Lower lobe of right lung (tissue), 2 donors: ENCODE measurements at regions not wholly inside any gene's neighbourhood (a gene's known extent, or its start where the extent isn't known, plus 50 kb on each side); places are given as distances from the start of the nearest gene placed in this dataset.

Experiments used
- ATAC-seq, 2 donors: fragments of 200-7000 bp; cut with Tn5 transposase; one replicate each; pipeline ENCODE4 v1.9.1; 2020 to 2022; ENCODE audit warnings: mild to moderate bottlenecking in 2 of 2, moderate library complexity in 2 of 2
- DNase-seq: peaks from one replicate; pipeline ENCODE4 v3.0.0-alpha.2; 2020
- H3K27ac ChIP-seq: fragments of 200-600 bp; one replicate; pipeline ENCODE4 v1.8.0; 2022
- H3K27me3 ChIP-seq: fragments of 200-600 bp; one replicate; pipeline ENCODE4 v1.8.0; 2022; ENCODE audit warnings: low read depth
- H3K36me3 ChIP-seq: fragments of 200-600 bp; one replicate; pipeline ENCODE4 v1.8.0; 2022; ENCODE audit warnings: mild to moderate bottlenecking
- H3K4me1 ChIP-seq: fragments of 200-600 bp; one replicate; pipeline ENCODE4 v1.8.0; 2022
- H3K4me3 ChIP-seq: fragments of 200-600 bp; one replicate; pipeline ENCODE4 v1.8.0; 2022; ENCODE audit warnings: mild to moderate bottlenecking
- H3K9me3 ChIP-seq: fragments of 200-600 bp; one replicate; pipeline ENCODE4 v1.8.0; 2022
- intact Hi-C: fragments of 100-400 bp; cut with DNase I; formaldehyde crosslinking; loops from one replicate; pipeline ENCODE4 v1.11.0; 2022
- TF ChIP-seq, protein P1 (sequence below): fragments of 200-600 bp; IDR thresholded peaks from one replicate; pipeline ENCODE4 v1.8.0; 2022; ENCODE audit warnings: antibody characterized with exemption, mild to moderate bottlenecking
- donor health status: DM: no; HTN: yes; CAD: no; lungs with severe emphysema.

DNA sequence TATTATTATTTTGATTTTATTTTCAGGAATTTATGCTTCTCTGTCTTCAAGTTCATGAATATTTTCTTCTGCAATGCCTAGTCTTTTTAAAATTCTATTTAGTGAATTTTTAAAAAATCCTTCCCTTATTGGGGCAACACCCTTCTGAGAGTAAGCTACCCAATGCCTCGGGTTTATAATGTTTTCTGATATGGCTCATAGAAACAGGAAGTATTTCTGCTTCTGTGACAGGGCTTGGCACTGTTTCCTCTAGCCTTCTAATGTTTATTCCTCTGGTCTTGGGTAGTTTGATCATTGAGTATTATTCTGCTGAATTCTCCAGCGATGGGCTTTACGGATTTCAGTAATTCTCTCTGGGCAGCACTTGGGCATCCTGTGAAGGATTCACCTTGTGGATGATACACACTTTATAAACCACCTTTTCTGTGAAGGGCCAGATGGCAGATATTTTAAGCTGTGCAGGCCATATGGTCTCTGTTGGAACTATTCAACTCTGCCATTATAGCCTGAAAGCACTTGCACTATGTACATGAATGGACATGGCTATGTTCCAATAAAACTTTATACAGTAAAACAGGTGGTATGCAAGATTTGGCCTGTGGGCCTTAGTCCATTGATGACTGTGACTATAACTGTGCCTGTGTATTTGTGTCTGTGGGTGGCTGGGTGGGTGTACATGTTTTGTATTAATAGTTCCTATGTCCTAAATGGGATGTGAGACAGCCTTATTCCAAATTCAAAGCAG, 95.9 kb upstream of the FAT1 start:
- no peaks in the 10 kb centered on the region for H3K36me3 ChIP-seq
- intact Hi-C loops = no loop called here
- ATAC-seq (no peak), DNase-seq (no peak)
- TF ChIP-seq, protein P1, sequence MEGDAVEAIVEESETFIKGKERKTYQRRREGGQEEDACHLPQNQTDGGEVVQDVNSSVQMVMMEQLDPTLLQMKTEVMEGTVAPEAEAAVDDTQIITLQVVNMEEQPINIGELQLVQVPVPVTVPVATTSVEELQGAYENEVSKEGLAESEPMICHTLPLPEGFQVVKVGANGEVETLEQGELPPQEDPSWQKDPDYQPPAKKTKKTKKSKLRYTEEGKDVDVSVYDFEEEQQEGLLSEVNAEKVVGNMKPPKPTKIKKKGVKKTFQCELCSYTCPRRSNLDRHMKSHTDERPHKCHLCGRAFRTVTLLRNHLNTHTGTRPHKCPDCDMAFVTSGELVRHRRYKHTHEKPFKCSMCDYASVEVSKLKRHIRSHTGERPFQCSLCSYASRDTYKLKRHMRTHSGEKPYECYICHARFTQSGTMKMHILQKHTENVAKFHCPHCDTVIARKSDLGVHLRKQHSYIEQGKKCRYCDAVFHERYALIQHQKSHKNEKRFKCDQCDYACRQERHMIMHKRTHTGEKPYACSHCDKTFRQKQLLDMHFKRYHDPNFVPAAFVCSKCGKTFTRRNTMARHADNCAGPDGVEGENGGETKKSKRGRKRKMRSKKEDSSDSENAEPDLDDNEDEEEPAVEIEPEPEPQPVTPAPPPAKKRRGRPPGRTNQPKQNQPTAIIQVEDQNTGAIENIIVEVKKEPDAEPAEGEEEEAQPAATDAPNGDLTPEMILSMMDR = no peak
- H3K27me3 ChIP-seq = no peaks in the 10 kb centered on the region
- H3K27ac ChIP-seq = no peak overlapping the region
- H3K4me3 ChIP-seq = no peak overlapping the region
- no peaks in the 10 kb centered on the region for H3K9me3 ChIP-seq
- no peaks in the 10 kb centered on the region for H3K4me1 ChIP-seq

DNA sequence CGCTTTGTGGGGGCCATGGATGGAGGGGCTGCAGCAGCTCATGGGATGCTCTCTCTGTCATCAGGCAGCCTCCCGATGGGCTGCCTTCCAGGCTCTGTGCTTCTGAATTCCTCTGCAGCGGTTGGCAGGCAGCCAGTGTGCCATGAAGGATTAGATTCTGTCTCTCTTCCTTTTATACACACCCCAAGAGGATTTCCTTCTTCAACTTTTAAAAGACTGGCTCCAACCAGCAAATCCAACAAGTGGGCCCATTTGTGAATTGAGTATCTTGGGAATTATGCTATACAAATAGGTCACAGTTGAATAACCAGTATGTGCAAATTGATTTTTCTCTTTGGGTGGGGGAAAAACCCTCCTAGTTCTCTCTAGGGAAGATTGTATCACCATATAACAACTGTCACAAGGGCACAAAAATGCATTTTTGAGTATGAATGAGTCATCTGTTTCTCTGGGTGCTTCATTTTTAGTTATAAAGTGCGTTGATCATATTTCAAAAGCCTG, 96.8 kb upstream of the FAT1 start:
- intact Hi-C loops = no loop called here
- Histone ChIP-seq H3K4me3 (no peak overlapping the region), H3K27me3 (no peaks in the 10 kb centered on the region), H3K36me3 (no peaks in the 10 kb centered on the region), H3K4me1 (no peaks in the 10 kb centered on the region), H3K27ac (no peak overlapping the region), H3K9me3 (no peaks in the 10 kb centered on the region)
- DNase-seq (peak; percentile 48), ATAC-seq (no peak)
- TF ChIP-seq, protein P1 = no peak

DNA sequence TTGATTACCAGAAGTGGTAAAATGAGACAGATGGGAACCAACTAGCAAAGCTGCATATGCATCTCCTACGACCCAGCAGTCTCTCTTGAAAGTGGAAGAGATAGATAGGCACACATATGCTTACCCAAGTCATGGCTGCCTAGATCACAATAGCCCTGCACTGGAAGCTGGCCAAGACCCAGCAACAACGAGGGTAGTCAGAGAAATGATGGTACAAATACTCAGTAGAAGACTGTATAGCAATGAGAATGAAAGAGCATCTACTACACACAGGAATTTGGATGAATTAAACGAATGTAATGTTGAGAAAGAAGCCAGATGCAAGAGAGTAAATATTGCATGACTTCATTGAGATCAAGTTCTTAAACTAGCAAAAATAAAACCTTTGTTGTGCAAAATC, 100.3 kb upstream of the FAT1 start:
- Histone ChIP-seq H3K27me3 (no peaks in the 10 kb centered on the region), H3K36me3 (no peaks in the 10 kb centered on the region), H3K4me3 (no peak overlapping the region), H3K27ac (no peak overlapping the region), H3K4me1 (no peaks in the 10 kb centered on the region), H3K9me3 (no peaks in the 10 kb centered on the region)
- intact Hi-C loops = no loop called here
- TF ChIP-seq, protein P1 = no peak
- DNase-seq = no peak
- ATAC-seq = no peak

DNA sequence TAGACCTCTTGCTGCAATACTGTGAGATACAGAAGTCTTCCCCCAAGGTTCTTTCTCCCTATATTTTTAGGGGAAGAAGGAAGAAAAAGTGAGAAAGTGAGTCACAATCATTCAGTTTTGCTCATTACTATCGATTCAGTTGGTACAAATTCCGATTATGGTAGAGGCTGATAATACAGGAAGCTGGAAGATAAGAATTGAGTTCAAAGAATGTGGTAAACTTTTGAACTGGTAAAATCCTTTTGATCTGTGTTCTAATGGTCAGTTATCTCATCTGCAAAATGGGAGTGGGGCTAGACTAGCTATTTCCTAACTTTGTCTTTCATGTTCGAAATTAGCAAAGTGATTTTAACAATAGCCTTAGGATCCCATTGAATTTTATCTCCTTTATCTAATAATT, 101.4 kb upstream of the FAT1 start:
- no peaks in the 10 kb centered on the region for H3K36me3 ChIP-seq
- H3K4me3 ChIP-seq = no peak overlapping the region
- H3K27ac ChIP-seq = no peak overlapping the region
- intact Hi-C loops = no loop called here
- TF ChIP-seq, protein P1 = no peak
- no peaks in the 10 kb centered on the region for H3K9me3 ChIP-seq
- DNase-seq = no peak
- no peaks in the 10 kb centered on the region for H3K27me3 ChIP-seq
- H3K4me1 ChIP-seq = no peaks in the 10 kb centered on the region
- no peak for ATAC-seq

DNA sequence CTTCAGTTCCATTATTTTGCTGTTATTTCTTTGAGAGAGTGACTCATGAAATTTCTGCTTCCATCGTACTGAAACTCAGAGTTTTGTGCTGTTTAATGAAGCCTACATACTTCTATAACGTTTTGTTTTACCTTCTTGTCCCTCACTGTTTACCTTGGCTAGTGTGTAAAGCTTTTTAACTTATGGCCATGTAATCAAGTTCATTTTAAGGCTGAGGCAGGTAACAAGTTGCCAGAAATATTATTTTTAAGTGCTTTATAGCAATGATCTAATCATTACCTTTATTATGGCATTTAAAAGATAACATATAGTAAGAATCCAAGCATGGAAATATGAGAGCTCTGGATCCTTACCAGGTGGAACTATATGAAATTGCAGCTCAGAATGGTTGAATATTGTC, 102.3 kb upstream of the FAT1 start:
- DNase-seq = no peak
- no peak for ATAC-seq
- H3K27ac ChIP-seq = no peak overlapping the region
- H3K4me3 ChIP-seq = no peak overlapping the region
- intact Hi-C loops = no loop called here
- H3K27me3 ChIP-seq = no peaks in the 10 kb centered on the region
- H3K36me3 ChIP-seq = no peaks in the 10 kb centered on the region
- no peaks in the 10 kb centered on the region for H3K9me3 ChIP-seq
- H3K4me1 ChIP-seq = no peaks in the 10 kb centered on the region
- TF ChIP-seq, protein P1 = no peak
